HG03565 (cell line): ENCODE measurements at regions not wholly inside any gene's neighbourhood (a gene's known extent, or its start where the extent isn't known, plus 50 kb on each side); places are given as distances from the start of the nearest gene placed in this dataset.

ENCODE experiments used
- ATAC-seq: cut with Tn5 transposase; IDR thresholded peaks from one replicate; pipeline ENCODE4 v1.9.1; 2021; ENCODE audit warnings: mild to moderate bottlenecking, moderate library complexity; ENCODE audit not compliant: unreplicated experiment

- ATAC-seq = no peak
Measured at GRCh38 chr4:116877069-116877468, 208.3 kb downstream of the TRAM1L1 start.

GRCh38 chr4:116872941-116873340, 212.4 kb downstream of the TRAM1L1 start:
- ATAC-seq = no peak

- no peak for ATAC-seq
Measured at GRCh38 chr4:116872308-116872707, 213.1 kb downstream of the TRAM1L1 start.

GRCh38 chr4:116870686-116871085, 214.7 kb downstream of the TRAM1L1 start:
- no peak for ATAC-seq

- ATAC-seq = no peak
Measured at GRCh38 chr4:116866106-116866505, 219.3 kb downstream of the TRAM1L1 start.

- ATAC-seq = no peak
Measured at GRCh38 chr4:116862592-116862991, 222.8 kb downstream of the TRAM1L1 start.

- no peak for ATAC-seq
Measured at GRCh38 chr4:116860891-116861290, 224.5 kb downstream of the TRAM1L1 start.

- no peak for ATAC-seq
Measured at GRCh38 chr4:116849620-116850019, 235.8 kb downstream of the TRAM1L1 start.

GRCh38 chr4:116847616-116848015, 237.8 kb downstream of the TRAM1L1 start:
- no peak for ATAC-seq

GRCh38 chr4:116839826-116840225, 245.6 kb downstream of the TRAM1L1 start:
- no peak for ATAC-seq

- ATAC-seq = no peak
Measured at GRCh38 chr4:116838609-116839008, 246.8 kb downstream of the TRAM1L1 start.

GRCh38 chr4:116829187-116829586, 256.2 kb downstream of the TRAM1L1 start:
- no peak for ATAC-seq

GRCh38 chr4:116824172-116824571, 261.2 kb downstream of the TRAM1L1 start:
- no peak for ATAC-seq

GRCh38 chr4:116811730-116812129, 273.6 kb downstream of the TRAM1L1 start:
- ATAC-seq = no peak

- no peak for ATAC-seq
Measured at GRCh38 chr4:116796022-116796421, 289.4 kb downstream of the TRAM1L1 start.

- no peak for ATAC-seq
Measured at GRCh38 chr4:116788723-116789122, 296.7 kb downstream of the TRAM1L1 start.

- no peak for ATAC-seq
Measured at GRCh38 chr4:116755051-116755450, 330.3 kb downstream of the TRAM1L1 start.

GRCh38 chr4:116752027-116752426, 333.3 kb downstream of the TRAM1L1 start:
- ATAC-seq = no peak

- no peak for ATAC-seq
Measured at GRCh38 chr4:116736756-116737155, 348.6 kb downstream of the TRAM1L1 start.

GRCh38 chr4:116734178-116734577, 351.2 kb downstream of the TRAM1L1 start:
- no peak for ATAC-seq

GRCh38 chr4:116733370-116733769, 352.0 kb downstream of the TRAM1L1 start:
- ATAC-seq = no peak

GRCh38 chr4:116726523-116726922, 358.9 kb downstream of the TRAM1L1 start:
- ATAC-seq = no peak

- peak; percentile 99 for ATAC-seq
Measured at GRCh38 chr4:116724249-116724648, 361.1 kb downstream of the TRAM1L1 start.

- ATAC-seq = no peak
Measured at GRCh38 chr4:116705466-116705865, 379.9 kb downstream of the TRAM1L1 start.
